DOHH2 (cell line): ENCODE measurements at regions not wholly inside any gene's neighbourhood (a gene's known extent, or its start where the extent isn't known, plus 50 kb on each side); places are given as distances from the start of the nearest gene placed in this dataset.

Source experiments
- EZH2phosphoT487 ChIP-seq: fragments of 200-600 bp; sonication (generic); IDR thresholded peaks from 2 replicates; pipeline ENCODE4 v1.6.1; 2017; ENCODE audit warnings: borderline replicate concordance, mild to moderate bottlenecking, antibody characterized with exemption, low read length, moderate library complexity, mixed read lengths
- TF ChIP-seq, protein P1 (sequence below): fragments of 200-600 bp; sonication (generic); IDR thresholded peaks from one replicate; pipeline ENCODE4 v1.5.1; 2014; ENCODE audit warnings: antibody characterized with exemption, mild to moderate bottlenecking, low read depth, low read length; ENCODE audit not compliant: poor library complexity, severe bottlenecking

DNA sequence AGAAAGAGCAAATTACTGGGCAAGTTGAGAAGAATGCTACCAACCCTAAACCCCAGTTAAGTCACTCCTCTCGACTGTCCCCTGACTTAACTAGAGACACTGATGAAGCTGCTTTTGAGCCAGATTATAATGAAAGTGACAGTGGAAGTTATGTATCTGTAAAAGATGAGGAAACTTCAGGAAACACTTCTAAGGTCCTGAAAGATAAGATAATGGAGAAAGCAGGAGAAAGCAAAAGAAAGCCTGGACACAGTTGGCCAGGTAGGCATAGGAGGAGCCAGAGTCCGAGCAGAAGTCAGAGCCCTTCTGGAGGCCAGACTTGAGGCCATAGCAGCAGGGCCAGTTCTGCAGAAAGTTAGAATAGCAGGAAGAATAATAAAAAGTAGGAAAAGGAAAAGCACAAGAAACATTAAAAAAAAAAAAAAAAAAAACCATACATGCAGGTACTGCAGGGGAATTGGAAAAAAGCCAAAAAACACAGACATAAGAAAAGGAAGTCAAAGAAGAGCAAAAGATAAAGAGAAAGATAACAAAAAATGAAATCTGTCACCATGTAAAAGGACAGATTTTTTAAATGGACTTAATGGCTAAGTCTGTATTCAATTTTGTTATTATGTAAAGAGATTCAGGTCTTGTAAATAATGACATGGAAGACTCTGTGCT is 101.0 kb upstream of the KCNMA1 start:
- TF ChIP-seq, protein P1, sequence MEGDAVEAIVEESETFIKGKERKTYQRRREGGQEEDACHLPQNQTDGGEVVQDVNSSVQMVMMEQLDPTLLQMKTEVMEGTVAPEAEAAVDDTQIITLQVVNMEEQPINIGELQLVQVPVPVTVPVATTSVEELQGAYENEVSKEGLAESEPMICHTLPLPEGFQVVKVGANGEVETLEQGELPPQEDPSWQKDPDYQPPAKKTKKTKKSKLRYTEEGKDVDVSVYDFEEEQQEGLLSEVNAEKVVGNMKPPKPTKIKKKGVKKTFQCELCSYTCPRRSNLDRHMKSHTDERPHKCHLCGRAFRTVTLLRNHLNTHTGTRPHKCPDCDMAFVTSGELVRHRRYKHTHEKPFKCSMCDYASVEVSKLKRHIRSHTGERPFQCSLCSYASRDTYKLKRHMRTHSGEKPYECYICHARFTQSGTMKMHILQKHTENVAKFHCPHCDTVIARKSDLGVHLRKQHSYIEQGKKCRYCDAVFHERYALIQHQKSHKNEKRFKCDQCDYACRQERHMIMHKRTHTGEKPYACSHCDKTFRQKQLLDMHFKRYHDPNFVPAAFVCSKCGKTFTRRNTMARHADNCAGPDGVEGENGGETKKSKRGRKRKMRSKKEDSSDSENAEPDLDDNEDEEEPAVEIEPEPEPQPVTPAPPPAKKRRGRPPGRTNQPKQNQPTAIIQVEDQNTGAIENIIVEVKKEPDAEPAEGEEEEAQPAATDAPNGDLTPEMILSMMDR, result no peak
- TF ChIP-seq EZH2phosphoT487, result no peak
